GM19193 (cell line): ENCODE measurements at regions not wholly inside any gene's neighbourhood (a gene's known extent, or its start where the extent isn't known, plus 50 kb on each side); places are given as distances from the start of the nearest gene placed in this dataset.

Experiments
- POLR2A ChIP-seq: IDR thresholded peaks from 4 replicates; pipeline ENCODE4 v1.6.1; 2011; ENCODE audit not compliant: insufficient read depth, insufficient read length; ENCODE audit errors: extremely low read depth

DNA sequence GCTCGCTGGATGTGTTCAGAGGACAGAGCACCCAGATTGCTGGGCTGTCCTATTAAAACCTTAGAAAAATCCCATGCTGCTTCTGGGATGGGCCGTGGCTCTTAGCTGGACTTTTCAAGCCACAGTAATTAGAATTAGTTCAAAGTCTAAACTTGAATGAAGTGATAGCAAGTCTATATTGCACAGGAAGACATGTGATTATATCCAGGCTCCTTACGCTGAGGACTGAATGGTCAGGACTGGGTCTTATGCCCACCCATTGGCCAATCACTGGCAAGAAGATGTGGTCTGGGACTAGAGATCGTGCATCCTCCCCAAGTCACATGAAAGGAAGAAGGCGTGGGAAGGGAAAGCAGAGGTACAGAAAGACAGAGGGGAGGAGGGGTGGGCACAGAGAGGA, 227.6 kb downstream of the FAM43A start:
- no peak for TF ChIP-seq POLR2A

GRCh38 chr3:194925614-194926013, 239.9 kb downstream of the FAM43A start:
- TF ChIP-seq POLR2A: no peak

GRCh38 chr3:194928227-194928626, 242.5 kb downstream of the FAM43A start:
- TF ChIP-seq POLR2A: no peak

GRCh38 chr3:194928831-194929577, 243.3 kb downstream of the FAM43A start:
- no peak for TF ChIP-seq POLR2A

- no peak for TF ChIP-seq POLR2A
These were observed 243.9 kb downstream of the FAM43A start for GRCh38 chr3:194929578-194929960.

DNA sequence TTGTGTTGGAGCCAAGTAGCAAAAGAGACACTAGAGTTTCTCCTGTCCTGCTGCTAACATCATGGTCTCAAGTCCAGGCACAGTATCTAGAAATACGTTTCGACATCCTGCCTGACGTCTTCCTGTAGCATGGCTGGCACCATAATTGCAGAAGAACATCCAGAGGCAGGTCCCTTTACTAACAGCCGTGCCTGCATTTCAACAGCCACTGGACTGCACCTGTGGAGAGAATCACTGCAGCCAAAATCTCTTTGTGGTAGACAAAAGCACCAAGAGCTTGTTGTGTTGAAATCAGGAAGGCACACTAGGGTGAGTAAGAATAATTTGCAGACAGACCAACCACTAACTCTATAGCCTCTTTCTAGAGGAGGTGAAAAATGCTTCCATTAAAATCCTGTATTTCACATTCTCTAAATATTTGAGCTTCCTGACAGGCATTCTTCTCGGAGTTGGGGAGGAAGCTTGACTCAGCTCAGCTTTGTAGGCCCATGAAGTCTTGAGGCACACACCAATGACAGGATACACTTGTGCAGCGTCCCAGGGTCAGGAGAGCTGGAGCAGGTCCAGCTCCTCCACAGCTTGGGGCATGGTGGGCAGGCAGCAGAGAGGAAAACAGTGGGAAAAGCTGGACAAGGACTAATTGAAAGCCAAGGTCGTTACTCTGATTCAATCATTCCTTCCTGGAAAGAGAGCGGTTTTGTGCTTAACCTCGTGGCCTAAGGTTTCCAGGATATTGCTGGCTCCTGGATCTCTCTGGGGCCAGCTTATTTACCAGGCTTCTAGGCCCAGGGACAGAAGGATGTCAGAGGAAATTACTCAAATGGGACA, 244.9 kb downstream of the FAM43A start:
- no peak for TF ChIP-seq POLR2A

GRCh38 chr3:194931347-194931746, 245.7 kb downstream of the FAM43A start:
- no peak for TF ChIP-seq POLR2A

- no peak for TF ChIP-seq POLR2A
These were observed 246.2 kb downstream of the FAM43A start for GRCh38 chr3:194931865-194932264.

DNA sequence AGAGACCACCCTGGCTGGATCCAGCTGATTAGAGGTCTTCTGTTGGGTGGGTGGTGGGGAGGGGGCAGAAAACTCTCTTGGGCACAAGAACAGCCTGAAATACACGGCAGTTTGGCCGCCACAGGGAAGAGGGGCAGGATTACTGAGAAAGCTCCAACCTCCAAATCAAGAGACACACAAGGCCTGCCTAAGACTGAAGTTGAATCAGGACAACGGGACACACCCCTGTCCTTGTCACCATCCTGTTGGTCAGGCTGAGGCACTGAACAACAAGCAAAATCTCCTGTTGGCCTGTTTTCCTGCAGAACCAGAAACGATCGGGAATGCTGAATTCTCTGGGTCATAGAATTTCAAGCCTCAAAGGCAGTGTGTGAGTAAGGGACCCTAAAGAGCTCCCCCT, 247.8 kb downstream of the FAM43A start:
- TF ChIP-seq POLR2A: no peak

DNA sequence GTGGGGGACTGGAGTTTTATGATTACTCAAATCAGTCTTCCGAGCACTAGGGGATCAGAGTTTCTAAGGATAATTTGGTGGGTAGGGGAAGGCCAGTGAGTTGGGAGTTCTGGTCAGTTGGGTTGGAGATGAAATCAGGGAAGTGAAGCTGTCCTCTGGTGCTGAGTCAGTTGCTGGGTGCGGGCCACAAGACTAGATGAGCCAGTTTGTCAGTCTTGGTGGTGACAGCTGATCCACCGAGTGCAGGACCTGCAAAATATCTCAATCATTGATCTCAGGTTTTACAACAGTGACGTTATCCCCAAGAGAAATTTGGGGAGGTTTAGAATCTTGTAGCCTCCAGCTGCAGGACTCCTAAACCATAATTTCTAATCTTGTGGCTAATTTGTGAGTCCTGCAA, 249.4 kb downstream of the FAM43A start:
- no peak for TF ChIP-seq POLR2A

- no peak for TF ChIP-seq POLR2A
These were observed 250.2 kb downstream of the FAM43A start for GRCh38 chr3:194935632-194936470.

GRCh38 chr3:194936659-194937058, 251.0 kb downstream of the FAM43A start:
- no peak for TF ChIP-seq POLR2A

GRCh38 chr3:194937144-194937543, 251.5 kb downstream of the FAM43A start:
- TF ChIP-seq POLR2A: no peak

GRCh38 chr3:194937882-194938321, 252.2 kb downstream of the FAM43A start:
- no peak for TF ChIP-seq POLR2A

GRCh38 chr3:194938845-194939531, 253.3 kb downstream of the FAM43A start:
- TF ChIP-seq POLR2A: no peak

DNA sequence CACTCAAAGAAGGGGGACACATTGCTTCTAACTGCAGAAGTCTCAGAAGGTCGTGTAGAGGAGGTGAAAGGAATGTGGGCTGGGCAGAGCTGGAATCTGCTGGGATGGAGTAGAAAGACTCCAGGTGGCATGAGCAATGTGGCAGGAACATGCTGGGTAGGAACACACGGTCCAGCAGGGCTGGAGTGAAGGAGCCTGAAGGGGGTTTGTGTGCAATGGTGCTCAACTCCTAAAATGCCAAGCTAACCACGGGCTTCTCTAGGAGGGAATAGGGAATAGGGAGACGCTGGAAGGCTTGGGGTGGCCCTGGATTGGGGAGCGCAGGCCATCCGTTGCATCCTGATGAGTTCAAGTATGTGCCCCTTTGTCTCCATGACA, 253.8 kb downstream of the FAM43A start:
- TF ChIP-seq POLR2A: no peak
